ENCODE measurements at regions not wholly inside any gene's neighbourhood (a gene's known extent, or its start where the extent isn't known, plus 50 kb on each side); places are given as distances from the start of the nearest gene placed in this dataset.

- Histone ChIP-seq H3K27ac (no peak overlapping the region), H3K4me3 (replicated peaks in 1 of 3) (no peak overlapping the region), H3K9me3 (no peaks in the 10 kb centered on the region), H3K36me3 (no peaks in the 10 kb centered on the region), H3K4me1 (no peaks in the 10 kb centered on the region), H3K27me3 (no peaks in the 10 kb centered on the region)
- WGBS, 2 donors, result 82 to 83% methylated on average over 3 of the region's 3 CpGs
- intact Hi-C loops (cut with DNase I), result no loop called here
- TF ChIP-seq POLR2A (IDR thresholded peaks at IDR 0.05) (no peak), CTCF (IDR thresholded peaks at IDR 0.05) (no peak)
- DNase-seq, result no peak
Observed at GRCh38 chr3:106635271-106635670, 742.0 kb upstream of the CCDC54 start.

- Histone ChIP-seq H3K27me3 (no peaks in the 10 kb centered on the region), H3K4me3 (replicated peaks in 1 of 3) (no peak overlapping the region), H3K4me1 (no peaks in the 10 kb centered on the region), H3K27ac (no peak overlapping the region), H3K9me3 (no peaks in the 10 kb centered on the region), H3K36me3 (no peaks in the 10 kb centered on the region)
- WGBS, 2 donors, result 70 to 77% methylated on average over 3 of the region's 3 CpGs
- TF ChIP-seq CTCF (IDR thresholded peaks at IDR 0.05) (no peak), POLR2A (IDR thresholded peaks at IDR 0.05) (no peak)
- intact Hi-C loops (cut with DNase I), result no loop called here
- DNase-seq, result no peak
Observed at GRCh38 chr3:106635826-106636225, 741.4 kb upstream of the CCDC54 start.

- Histone ChIP-seq H3K27me3 (no peaks in the 10 kb centered on the region), H3K27ac (no peak overlapping the region), H3K4me3 (replicated peaks in 1 of 3) (no peak overlapping the region), H3K36me3 (no peaks in the 10 kb centered on the region), H3K9me3 (no peaks in the 10 kb centered on the region), H3K4me1 (no peaks in the 10 kb centered on the region)
- no peak for TF ChIP-seq POLR2A (IDR thresholded peaks at IDR 0.05)
- TF ChIP-seq CTCF (IDR thresholded peaks at IDR 0.05), result no peak
- DNase-seq, result no peak
- WGBS, 2 donors, result 92 to 93% methylated on average over 1 of the region's 1 CpG
- intact Hi-C loops (cut with DNase I), result no loop called here
Observed at GRCh38 chr3:106640353-106640752, 736.9 kb upstream of the CCDC54 start.

GRCh38 chr3:106642161-106642560 lies 735.1 kb upstream of the CCDC54 start:
- TF ChIP-seq POLR2A (IDR thresholded peaks at IDR 0.05), result no peak
- no peak for TF ChIP-seq CTCF (IDR thresholded peaks at IDR 0.05)
- Histone ChIP-seq H3K4me1 (no peaks in the 10 kb centered on the region), H3K27me3 (no peaks in the 10 kb centered on the region), H3K36me3 (no peaks in the 10 kb centered on the region), H3K9me3 (no peaks in the 10 kb centered on the region), H3K4me3 (replicated peaks in 1 of 3) (no peak overlapping the region), H3K27ac (no peak overlapping the region)
- no peak for DNase-seq
- intact Hi-C loops (cut with DNase I), result no loop called here

- Histone ChIP-seq H3K36me3 (no peaks in the 10 kb centered on the region), H3K4me1 (no peaks in the 10 kb centered on the region), H3K27me3 (no peaks in the 10 kb centered on the region), H3K4me3 (replicated peaks in 1 of 3) (no peak overlapping the region), H3K27ac (no peak overlapping the region), H3K9me3 (no peaks in the 10 kb centered on the region)
- intact Hi-C loops (cut with DNase I), result no loop called here
- DNase-seq, result no peak
- TF ChIP-seq CTCF (IDR thresholded peaks at IDR 0.05) (no peak), POLR2A (IDR thresholded peaks at IDR 0.05) (no peak)
- 94 to 97% methylated on average over 18 to 28 of the region's 33 CpGs for WGBS, 2 donors
Observed at GRCh38 chr3:106643684-106644161, 733.5 kb upstream of the CCDC54 start.
